K562 (cell line): ENCODE measurements at regions not wholly inside any gene's neighbourhood (a gene's known extent, or its start where the extent isn't known, plus 50 kb on each side); places are given as distances from the start of the nearest gene placed in this dataset.

Experiments used
- ATAC-seq: fragments of 200-7000 bp; cut with Tn5 transposase; 3 replicates; pipeline ENCODE4 v1.9.1; 2020; ENCODE audit warnings: moderate library complexity
- BruUV-seq: library from RNA; stranded (reverse); fragments of 400-500 nt; replicated peaks from 2 replicates; lab custom pipeline; 2021; lab: Mats Ljungman, UMichigan
- CTCF ChIA-PET: fragments of 300-600 bp; formaldehyde crosslinking; extraction: SDS; loops from one replicate; lab custom pipeline; 2021; ENCODE audit warnings: low intra/inter-chr PET ratio; lab: Yijun Ruan, JAX
- POLR2A ChIA-PET: fragments of 300-600, 350-650 bp; sonication (Branson Sonifier 250); formaldehyde crosslinking; extraction: SDS; loops from one replicate; lab custom pipeline; 2021; ENCODE audit warnings: antibody characterized with exemption, inconsistent platforms; lab: Yijun Ruan, JAX
- DNase-seq, 4 experiments: peaks; one replicate each; pipeline versions ENCODE4 v3.0.0 to v3.0.0-alpha.2; 2011 to 2018; ENCODE audit warnings: low spot score in 3 of 4, mixed read lengths in 3 of 4; ENCODE audit errors: extremely low read depth in 1 of 4
- FAIRE-seq: peaks from 2 replicates; lab custom pipeline; 2011; peaks lifted over from hg19 to GRCh38; lab: Jason Lieb, UNC
- H2AFZ ChIP-seq: 2 replicates; pipeline ENCODE4 v1.6.0; 2011; ENCODE audit warnings: low read depth, low read length, control low read depth, inconsistent platforms
- H3K27ac ChIP-seq: fragments of 200-600 bp; 3 replicates; pipeline ENCODE4 v1.8.0; 2011; ENCODE audit warnings: low read depth, mild to moderate bottlenecking, control low read depth, inconsistent platforms, low read length, moderate library complexity, mixed read lengths; ENCODE audit errors: extremely low read depth
- H3K27me3 ChIP-seq, 2 experiments: fragments of 300-600 bp in 1 of 2; 2 replicates in 1 of 2; 3 replicates in 1 of 2; pipeline versions ENCODE4 v1.6.0 to v1.8.0; 2011; ENCODE audit warnings: inconsistent platforms in 2 of 2, low read length in 2 of 2, mild to moderate bottlenecking in 1 of 2, mixed read lengths in 1 of 2, moderate library complexity in 1 of 2; ENCODE audit not compliant: control insufficient read depth in 2 of 2, insufficient read depth in 2 of 2
- H3K36me3 ChIP-seq: fragments of 300-600 bp; 3 replicates; pipeline ENCODE4 v1.8.0; 2011; ENCODE audit warnings: mild to moderate bottlenecking, low read length, inconsistent platforms; ENCODE audit not compliant: control insufficient read depth, insufficient read depth
- H3K4me1 ChIP-seq, 2 experiments: fragments of 200-600 bp in 1 of 2; replicated peaks in 1 of 2; 2 replicates in 1 of 2; 3 replicates in 1 of 2; pipeline versions ENCODE4 v1.5.1 to v1.8.0; 2011; ENCODE audit warnings: inconsistent platforms in 2 of 2, low read length in 2 of 2, mild to moderate bottlenecking in 1 of 2, mixed read lengths in 1 of 2, moderate library complexity in 1 of 2; ENCODE audit not compliant: control insufficient read depth in 2 of 2, insufficient read depth in 2 of 2
- H3K4me2 ChIP-seq: 2 replicates; pipeline ENCODE4 v1.6.1; 2011; ENCODE audit warnings: low read length, control low read depth, inconsistent platforms, mixed read lengths; ENCODE audit not compliant: insufficient read depth
- H3K4me3 ChIP-seq: fragments of 200-600 bp; sonication (generic), shearing (Covaris generic); 2 replicates; pipeline ENCODE4 v1.5.1; 2016; ENCODE audit warnings: control low read depth, inconsistent platforms
- H3K79me2 ChIP-seq: fragments of 200-600 bp; 3 replicates; pipeline ENCODE4 v1.8.0; 2011; ENCODE audit warnings: low read length, inconsistent platforms; ENCODE audit not compliant: control insufficient read depth, insufficient read depth
- H3K9ac ChIP-seq, 2 experiments: 2 replicates each; pipeline versions ENCODE4 v1.6.0 to v1.6.1; 2011; ENCODE audit warnings: low read depth in 2 of 2, low read length in 2 of 2, control low read depth in 1 of 2, inconsistent platforms in 1 of 2, mild to moderate bottlenecking in 1 of 2, mixed read lengths in 1 of 2; ENCODE audit not compliant: insufficient read depth in 1 of 2
- H3K9me1 ChIP-seq: one replicate; pipeline ENCODE4 v1.6.0; 2011; ENCODE audit warnings: inconsistent platforms, mild to moderate bottlenecking, low read length, moderate library complexity; ENCODE audit not compliant: control insufficient read depth, insufficient read depth
- H3K9me3 ChIP-seq: replicated peaks from 2 replicates; pipeline ENCODE4 v1.5.1; 2011; ENCODE audit warnings: low read depth, low read length, inconsistent platforms; ENCODE audit not compliant: control insufficient read depth, insufficient read depth
- H4K20me1 ChIP-seq: replicated peaks from 2 replicates; pipeline ENCODE4 v1.6.1; 2011; ENCODE audit warnings: low read length, inconsistent platforms, mixed read lengths; ENCODE audit not compliant: control insufficient read depth, insufficient read depth
- FOSL1 ChIP-seq: fragments of 200-800 bp; sonication (Bioruptor generic); conservative IDR thresholded peaks from 2 replicates; pipeline ENCODE4 v1.6.1; 2016; ENCODE audit warnings: missing genetic modification characterization, missing compliant biosample characterization
- WGBS: fragments of 100-300 bp; shearing (Covaris generic); methylation state at CpG from one replicate; pipeline ENCODE4 v1.1.6; 2016; ENCODE audit warnings: low coverage, mixed read lengths; ENCODE audit not compliant: insufficient coverage; ENCODE audit errors: missing lambda C conversion rate; 5-methylcytosine and 5-hydroxymethylcytosine counted together
- in situ Hi-C: fragments of 300-500 bp; cut with MboI; formaldehyde crosslinking; loops from 4 replicates; pipeline ENCODE4 v1.15.0; 2018; ENCODE audit warnings: inconsistent platforms, mixed read lengths
- intact Hi-C: fragments of 100-400 bp; cut with micrococcal nuclease; formaldehyde crosslinking; loops from 2 replicates; pipeline ENCODE4 v1.14.2; 2022
- TF ChIP-seq, protein P1 (sequence below): sonication (generic); formaldehyde crosslinking; IDR thresholded peaks from 2 replicates; pipeline ENCODE4 v1.8.0; 2023; ENCODE audit warnings: mild to moderate bottlenecking, missing genetic modification reagents

DNA sequence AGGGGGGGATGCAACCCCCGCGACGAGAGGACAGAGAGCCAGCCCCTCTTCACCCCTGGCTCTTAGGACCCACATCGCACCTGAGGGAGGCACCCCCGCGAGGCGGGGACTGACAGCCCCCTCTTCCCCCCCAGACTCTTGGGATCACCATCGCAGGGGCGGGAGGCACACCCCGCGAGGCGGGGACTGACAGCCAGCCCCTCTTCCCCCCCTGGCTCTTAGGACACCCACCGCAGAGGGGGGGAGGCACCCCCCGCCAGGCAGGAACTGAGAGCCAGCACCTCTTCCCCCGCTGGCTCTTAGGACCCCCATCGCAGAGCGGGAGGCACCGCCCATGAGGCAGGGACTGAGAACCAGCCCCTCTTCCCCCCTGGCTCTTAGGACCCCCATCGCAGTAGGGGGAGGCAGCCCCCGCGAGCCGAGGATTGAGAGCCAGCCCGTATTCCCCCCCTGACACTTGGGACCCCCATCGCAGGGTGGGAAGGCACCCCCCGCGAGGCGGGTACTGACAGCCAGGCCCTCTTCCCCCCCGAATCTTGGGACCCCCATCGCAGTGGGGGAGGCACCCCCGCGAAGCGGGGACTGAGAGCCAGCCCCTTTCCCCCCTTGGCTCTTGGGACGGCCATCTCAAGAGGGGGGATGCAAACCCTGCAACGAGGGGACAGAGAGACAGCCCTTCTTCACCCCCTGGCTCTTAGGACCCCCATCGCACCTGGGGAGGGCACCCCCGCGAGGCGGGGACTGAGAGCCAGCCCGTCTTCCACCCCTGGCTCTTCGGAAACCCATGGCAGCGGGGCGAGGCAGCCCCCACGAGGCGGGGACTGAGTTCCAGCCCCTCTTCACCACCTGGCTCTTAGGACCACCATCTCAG lies 2425.1 kb upstream of the PCDH20 start:
- no peak overlapping the region for H3K27ac ChIP-seq

More for the DNA sequence above, 2425.1 kb upstream of the PCDH20 start:
- no peak for ATAC-seq
- H3K9me1 ChIP-seq: no peaks in the 10 kb centered on the region
- H3K4me3 ChIP-seq: no peak overlapping the region
- ChIA-PET CTCF (no interaction called here), POLR2A (no interaction called here)
- no peaks in the 10 kb centered on the region for H3K9me3 ChIP-seq
- WGBS: 0% methylated on average over 7 of the region's 44 CpGs
- BruUV-seq: no TSS peak
- in situ Hi-C loops: no loop called here
- no peaks in the 10 kb centered on the region for H3K79me2 ChIP-seq
- no peaks in the 10 kb centered on the region for H3K27me3 ChIP-seq
- no peaks in the 10 kb centered on the region for H3K36me3 ChIP-seq
- H3K4me1 ChIP-seq: no peaks in the 10 kb centered on the region; a peak in 1 of 5 replicates
- no peak for FAIRE-seq
- TF ChIP-seq, protein P1, sequence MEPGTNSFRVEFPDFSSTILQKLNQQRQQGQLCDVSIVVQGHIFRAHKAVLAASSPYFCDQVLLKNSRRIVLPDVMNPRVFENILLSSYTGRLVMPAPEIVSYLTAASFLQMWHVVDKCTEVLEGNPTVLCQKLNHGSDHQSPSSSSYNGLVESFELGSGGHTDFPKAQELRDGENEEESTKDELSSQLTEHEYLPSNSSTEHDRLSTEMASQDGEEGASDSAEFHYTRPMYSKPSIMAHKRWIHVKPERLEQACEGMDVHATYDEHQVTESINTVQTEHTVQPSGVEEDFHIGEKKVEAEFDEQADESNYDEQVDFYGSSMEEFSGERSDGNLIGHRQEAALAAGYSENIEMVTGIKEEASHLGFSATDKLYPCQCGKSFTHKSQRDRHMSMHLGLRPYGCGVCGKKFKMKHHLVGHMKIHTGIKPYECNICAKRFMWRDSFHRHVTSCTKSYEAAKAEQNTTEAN: no peak
- TF ChIP-seq FOSL1 (tag): no peak
- TF ChIP-seq, all 486 proteins: peak for 0
- no peak overlapping the region for H2AFZ ChIP-seq
- no peaks in the 10 kb centered on the region for H4K20me1 ChIP-seq
- DNase-seq: no peak
- intact Hi-C loops: no loop called here
- no peak overlapping the region for H3K9ac ChIP-seq
- no peak overlapping the region for H3K4me2 ChIP-seq
